K562 (cell line): ENCODE measurements at regions not wholly inside any gene's neighbourhood (a gene's known extent, or its start where the extent isn't known, plus 50 kb on each side); places are given as distances from the start of the nearest gene placed in this dataset.

Experiments
- ATAC-seq: fragments of 200-7000 bp; cut with Tn5 transposase; 3 replicates; pipeline ENCODE4 v1.9.1; 2020; ENCODE audit warnings: moderate library complexity
- BruUV-seq: library from RNA; stranded (reverse); fragments of 400-500 nt; replicated peaks from 2 replicates; lab custom pipeline; 2021; lab: Mats Ljungman, UMichigan
- CTCF ChIA-PET: fragments of 300-600 bp; formaldehyde crosslinking; extraction: SDS; loops from one replicate; lab custom pipeline; 2021; ENCODE audit warnings: low intra/inter-chr PET ratio; lab: Yijun Ruan, JAX
- POLR2A ChIA-PET: fragments of 300-600, 350-650 bp; sonication (Branson Sonifier 250); formaldehyde crosslinking; extraction: SDS; loops from one replicate; lab custom pipeline; 2021; ENCODE audit warnings: antibody characterized with exemption, inconsistent platforms; lab: Yijun Ruan, JAX
- DNase-seq, 4 experiments: peaks; one replicate each; pipeline versions ENCODE4 v3.0.0 to v3.0.0-alpha.2; 2011 to 2018; ENCODE audit warnings: low spot score in 3 of 4, mixed read lengths in 3 of 4; ENCODE audit errors: extremely low read depth in 1 of 4
- FAIRE-seq: peaks from 2 replicates; lab custom pipeline; 2011; peaks lifted over from hg19 to GRCh38; lab: Jason Lieb, UNC
- H2AFZ ChIP-seq: 2 replicates; pipeline ENCODE4 v1.6.0; 2011; ENCODE audit warnings: low read depth, low read length, control low read depth, inconsistent platforms
- H3K27ac ChIP-seq: fragments of 200-600 bp; 3 replicates; pipeline ENCODE4 v1.8.0; 2011; ENCODE audit warnings: low read depth, mild to moderate bottlenecking, control low read depth, inconsistent platforms, low read length, moderate library complexity, mixed read lengths; ENCODE audit errors: extremely low read depth
- H3K27me3 ChIP-seq, 2 experiments: fragments of 300-600 bp in 1 of 2; 2 replicates in 1 of 2; 3 replicates in 1 of 2; pipeline versions ENCODE4 v1.6.0 to v1.8.0; 2011; ENCODE audit warnings: inconsistent platforms in 2 of 2, low read length in 2 of 2, mild to moderate bottlenecking in 1 of 2, mixed read lengths in 1 of 2, moderate library complexity in 1 of 2; ENCODE audit not compliant: control insufficient read depth in 2 of 2, insufficient read depth in 2 of 2
- H3K36me3 ChIP-seq: fragments of 300-600 bp; 3 replicates; pipeline ENCODE4 v1.8.0; 2011; ENCODE audit warnings: mild to moderate bottlenecking, low read length, inconsistent platforms; ENCODE audit not compliant: control insufficient read depth, insufficient read depth
- H3K4me1 ChIP-seq, 2 experiments: fragments of 200-600 bp in 1 of 2; replicated peaks in 1 of 2; 2 replicates in 1 of 2; 3 replicates in 1 of 2; pipeline versions ENCODE4 v1.5.1 to v1.8.0; 2011; ENCODE audit warnings: inconsistent platforms in 2 of 2, low read length in 2 of 2, mild to moderate bottlenecking in 1 of 2, mixed read lengths in 1 of 2, moderate library complexity in 1 of 2; ENCODE audit not compliant: control insufficient read depth in 2 of 2, insufficient read depth in 2 of 2
- H3K4me2 ChIP-seq: 2 replicates; pipeline ENCODE4 v1.6.1; 2011; ENCODE audit warnings: low read length, control low read depth, inconsistent platforms, mixed read lengths; ENCODE audit not compliant: insufficient read depth
- H3K4me3 ChIP-seq: fragments of 200-600 bp; sonication (generic), shearing (Covaris generic); 2 replicates; pipeline ENCODE4 v1.5.1; 2016; ENCODE audit warnings: control low read depth, inconsistent platforms
- H3K79me2 ChIP-seq: fragments of 200-600 bp; 3 replicates; pipeline ENCODE4 v1.8.0; 2011; ENCODE audit warnings: low read length, inconsistent platforms; ENCODE audit not compliant: control insufficient read depth, insufficient read depth
- H3K9ac ChIP-seq, 2 experiments: 2 replicates each; pipeline versions ENCODE4 v1.6.0 to v1.6.1; 2011; ENCODE audit warnings: low read depth in 2 of 2, low read length in 2 of 2, control low read depth in 1 of 2, inconsistent platforms in 1 of 2, mild to moderate bottlenecking in 1 of 2, mixed read lengths in 1 of 2; ENCODE audit not compliant: insufficient read depth in 1 of 2
- H3K9me1 ChIP-seq: one replicate; pipeline ENCODE4 v1.6.0; 2011; ENCODE audit warnings: inconsistent platforms, mild to moderate bottlenecking, low read length, moderate library complexity; ENCODE audit not compliant: control insufficient read depth, insufficient read depth
- H3K9me3 ChIP-seq: replicated peaks from 2 replicates; pipeline ENCODE4 v1.5.1; 2011; ENCODE audit warnings: low read depth, low read length, inconsistent platforms; ENCODE audit not compliant: control insufficient read depth, insufficient read depth
- H4K20me1 ChIP-seq: replicated peaks from 2 replicates; pipeline ENCODE4 v1.6.1; 2011; ENCODE audit warnings: low read length, inconsistent platforms, mixed read lengths; ENCODE audit not compliant: control insufficient read depth, insufficient read depth
- MCM3 ChIP-seq: fragments of 450-650 bp; IDR thresholded peaks from 2 replicates; pipeline ENCODE4 v1.6.1; 2016
- NFIX ChIP-seq: fragments of 250-450 bp; sonication (Bioruptor Pico); IDR thresholded peaks from 2 replicates; pipeline ENCODE4 v1.4.0; 2020; ENCODE audit warnings: low read depth, mild to moderate bottlenecking, moderate library complexity
- RBM25 ChIP-seq: fragments of 200-400 bp; formaldehyde crosslinking; IDR thresholded peaks from 2 replicates; pipeline ENCODE4 v1.6.1; 2018; ENCODE audit warnings: low read length, low read depth, moderate library complexity; ENCODE audit not compliant: severe bottlenecking
- SNIP1 ChIP-seq: fragments of 450-650 bp; IDR thresholded peaks from 2 replicates; pipeline ENCODE4 v1.7.1; 2017; ENCODE audit warnings: low read depth, mild to moderate bottlenecking
- THRAP3 ChIP-seq: fragments of 450-650 bp; IDR thresholded peaks from 2 replicates; pipeline ENCODE4 v1.6.1; 2016; ENCODE audit warnings: mild to moderate bottlenecking, inconsistent platforms, borderline replicate concordance
- ZC3H11A ChIP-seq: IDR thresholded peaks from 2 replicates; pipeline ENCODE4 v1.6.1; 2012; ENCODE audit warnings: low read depth, low read length, improper control_type of control experiment
- WGBS: fragments of 100-300 bp; shearing (Covaris generic); methylation state at CpG from one replicate; pipeline ENCODE4 v1.1.6; 2016; ENCODE audit warnings: low coverage, mixed read lengths; ENCODE audit not compliant: insufficient coverage; ENCODE audit errors: missing lambda C conversion rate; 5-methylcytosine and 5-hydroxymethylcytosine counted together
- in situ Hi-C: fragments of 300-500 bp; cut with MboI; formaldehyde crosslinking; loops from 4 replicates; pipeline ENCODE4 v1.15.0; 2018; ENCODE audit warnings: inconsistent platforms, mixed read lengths
- intact Hi-C: fragments of 100-400 bp; cut with micrococcal nuclease; formaldehyde crosslinking; loops from 2 replicates; pipeline ENCODE4 v1.14.2; 2022
- TF ChIP-seq, protein P1 (sequence below): fragments of 450-650 bp; conservative IDR thresholded peaks from 2 replicates; pipeline ENCODE4 v1.6.1; 2016; ENCODE audit warnings: missing genetic modification characterization, low read depth, mild to moderate bottlenecking, control low read depth, missing compliant biosample characterization
- TF ChIP-seq, protein P2 (sequence below), 2 experiments: fragments of 250-450 bp in 1 of 2; fragments of 450-650 bp in 1 of 2; sonication (Bioruptor Pico) in 1 of 2; IDR thresholded peaks; 2 replicates each; pipeline versions ENCODE4 v1.6.1 to v1.8.0; 2016 to 2021; ENCODE audit warnings: mild to moderate bottlenecking in 2 of 2, moderate library complexity in 2 of 2, missing compliant biosample characterization in 1 of 2, missing genetic modification characterization in 1 of 2

DNA sequence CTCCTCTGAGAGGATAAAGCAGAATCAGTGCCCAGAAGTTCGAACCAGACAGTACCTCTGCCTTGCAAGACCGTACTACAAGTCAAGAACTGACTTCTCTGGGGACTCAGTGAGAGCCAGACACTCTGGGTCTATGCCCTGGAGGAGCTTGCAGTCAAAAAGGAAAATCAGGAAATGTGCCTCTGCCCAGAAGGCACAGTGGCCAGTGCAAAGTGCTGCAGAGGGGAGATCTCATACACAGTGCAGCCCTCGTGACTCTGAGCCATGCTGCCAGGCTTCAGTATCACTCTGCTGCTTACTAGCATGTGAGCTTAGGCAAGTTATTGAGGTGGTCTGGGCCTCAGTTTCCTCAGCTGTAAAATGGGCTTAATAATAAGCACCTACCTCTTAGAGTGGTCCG lies 144.0 kb upstream of the NPY start:
- no peaks in the 10 kb centered on the region for H3K9me3 ChIP-seq
- ATAC-seq (no peak), FAIRE-seq (no peak), DNase-seq (no peak)
- H2AFZ ChIP-seq, result no peak overlapping the region
- no peak overlapping the region for H3K4me3 ChIP-seq
- intact Hi-C loops, result no loop called here
- no peaks in the 10 kb centered on the region for H3K4me1 ChIP-seq
- TF ChIP-seq, protein P1, sequence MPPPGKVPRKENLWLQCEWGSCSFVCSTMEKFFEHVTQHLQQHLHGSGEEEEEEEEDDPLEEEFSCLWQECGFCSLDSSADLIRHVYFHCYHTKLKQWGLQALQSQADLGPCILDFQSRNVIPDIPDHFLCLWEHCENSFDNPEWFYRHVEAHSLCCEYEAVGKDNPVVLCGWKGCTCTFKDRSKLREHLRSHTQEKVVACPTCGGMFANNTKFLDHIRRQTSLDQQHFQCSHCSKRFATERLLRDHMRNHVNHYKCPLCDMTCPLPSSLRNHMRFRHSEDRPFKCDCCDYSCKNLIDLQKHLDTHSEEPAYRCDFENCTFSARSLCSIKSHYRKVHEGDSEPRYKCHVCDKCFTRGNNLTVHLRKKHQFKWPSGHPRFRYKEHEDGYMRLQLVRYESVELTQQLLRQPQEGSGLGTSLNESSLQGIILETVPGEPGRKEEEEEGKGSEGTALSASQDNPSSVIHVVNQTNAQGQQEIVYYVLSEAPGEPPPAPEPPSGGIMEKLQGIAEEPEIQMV (tag), result no peak
- TF ChIP-seq NFIX (CRISPR knock-in tag), result no peak
- peak; percentile 68 for TF ChIP-seq RBM25
- no peak for TF ChIP-seq THRAP3
- TF ChIP-seq MCM3, result no peak
- TF ChIP-seq SNIP1, result no peak
- TF ChIP-seq ZC3H11A, result no peak
- TF ChIP-seq, protein P2, sequence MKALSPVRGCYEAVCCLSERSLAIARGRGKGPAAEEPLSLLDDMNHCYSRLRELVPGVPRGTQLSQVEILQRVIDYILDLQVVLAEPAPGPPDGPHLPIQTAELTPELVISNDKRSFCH (CRISPR knock-in tag; IDR thresholded peaks at IDR 0.05), result no peak
- TF ChIP-seq, protein P2 (tag; IDR thresholded peaks at IDR 0.05), result no peak
- H3K4me2 ChIP-seq, result no peak overlapping the region
- WGBS, result 0% methylated on average over 4 of the region's 4 CpGs
- H3K27me3 ChIP-seq, result peaks cover 2 to 8% of the 10 kb centered on the region in 2 experiments; a peak in 2 of 5 replicates
- H4K20me1 ChIP-seq, result no peaks in the 10 kb centered on the region
- no peaks in the 10 kb centered on the region for H3K79me2 ChIP-seq
- no peak overlapping the region for H3K27ac ChIP-seq
- in situ Hi-C loops, result no loop called here
- no peaks in the 10 kb centered on the region for H3K9me1 ChIP-seq
- CTCF ChIA-PET, result no interaction called here
- POLR2A ChIA-PET, result no interaction called here
- no TSS peak for BruUV-seq
- no peaks in the 10 kb centered on the region for H3K36me3 ChIP-seq
- no peak overlapping the region for H3K9ac ChIP-seq
